A549 (cell line): ENCODE measurements at regions not wholly inside any gene's neighbourhood (a gene's known extent, or its start where the extent isn't known, plus 50 kb on each side); places are given as distances from the start of the nearest gene placed in this dataset.

Experiments used
- ATAC-seq, 2 experiments: fragments of 200-7000 bp in 1 of 2; fragments of >200 bp in 1 of 2; cut with Nextera tagmentation in 1 of 2; cut with Tn5 transposase in 1 of 2; 3 replicates each; pipeline versions ENCODE4 v1.8.0 to v1.9.1; 2018 to 2020; ENCODE audit warnings: mild to moderate bottlenecking in 1 of 2, moderate library complexity in 1 of 2
- CTCF ChIA-PET: fragments of 300-600 bp; sonication (Branson Sonifier 250); formaldehyde crosslinking; extraction: SDS; loops from one replicate; lab custom pipeline; 2021; ENCODE audit warnings: antibody characterized with exemption, inconsistent platforms; lab: Yijun Ruan, JAX
- POLR2A ChIA-PET: fragments of 350-600 bp; formaldehyde crosslinking; extraction: SDS; loops from one replicate; lab custom pipeline; 2021; ENCODE audit warnings: antibody characterized with exemption, inconsistent platforms; lab: Yijun Ruan, JAX
- DNase-seq, 2 experiments: peaks; one replicate each; pipeline versions ENCODE4 v3.0.0 to v3.0.0-alpha.2; 2011 to 2016; ENCODE audit warnings: low read depth in 1 of 2, low spot score in 1 of 2
- FAIRE-seq: peaks from 2 replicates; lab custom pipeline; 2011; peaks lifted over from hg19 to GRCh38; lab: Jason Lieb, UNC
- H3K27ac ChIP-seq, 2 experiments: fragments of >200 bp; sonication (Bioruptor Twin); formaldehyde crosslinking; 3 replicates each; pipeline ENCODE4 v1.5.1; 2016 to 2017
- H3K4me1 ChIP-seq: fragments of >200 bp; sonication (Bioruptor Twin); formaldehyde crosslinking; 3 replicates; pipeline ENCODE4 v1.6.1; 2016
- H3K4me2 ChIP-seq: fragments of >200 bp; sonication (Bioruptor Twin); formaldehyde crosslinking; 3 replicates; pipeline ENCODE4 v1.6.1; 2016
- H3K4me3 ChIP-seq: fragments of >200 bp; sonication (Bioruptor Twin); formaldehyde crosslinking; 3 replicates; pipeline ENCODE4 v1.5.1; 2016
- H3K9me3 ChIP-seq: fragments of >200 bp; sonication (Bioruptor Twin); formaldehyde crosslinking; 3 replicates; pipeline ENCODE4 v1.6.1; 2016
- BCL3 ChIP-seq: fragments of >200 bp; sonication (Bioruptor Twin); formaldehyde crosslinking; IDR thresholded peaks from 3 replicates; pipeline ENCODE4 v1.6.1; 2016
- BHLHE40 ChIP-seq: IDR thresholded peaks from 2 replicates; pipeline ENCODE4 v1.6.1; 2012; ENCODE audit warnings: low read depth, low read length, inconsistent platforms
- CBX8 ChIP-seq: fragments of 200-600 bp; sonication (generic); IDR thresholded peaks from 2 replicates; pipeline ENCODE4 v1.6.1; 2016
- CHD4 ChIP-seq: fragments of 200-600 bp; sonication (generic); IDR thresholded peaks from 2 replicates; pipeline ENCODE4 v1.6.1; 2016; ENCODE audit warnings: antibody characterized with exemption, mild to moderate bottlenecking, borderline replicate concordance
- EHMT2 ChIP-seq: fragments of 200-600 bp; sonication (generic); IDR thresholded peaks from 2 replicates; pipeline ENCODE4 v1.6.1; 2016; ENCODE audit warnings: antibody characterized with exemption, low read depth, mild to moderate bottlenecking, moderate library complexity
- FOSL2 ChIP-seq, 2 experiments: fragments of 450-650 bp in 1 of 2; fragments of >200 bp in 1 of 2; sonication (Bioruptor Twin) in 1 of 2; formaldehyde crosslinking; IDR thresholded peaks; 2 replicates each; pipeline versions ENCODE4 v1.5.0 to v1.6.1; 2016 to 2020; ENCODE audit warnings: mild to moderate bottlenecking in 1 of 2, moderate library complexity in 1 of 2
- GATA3 ChIP-seq: IDR thresholded peaks from 2 replicates; pipeline ENCODE4 v1.6.1; 2012; ENCODE audit warnings: borderline replicate concordance
- HDAC2 ChIP-seq: fragments of 200-600 bp; sonication (generic); IDR thresholded peaks from 2 replicates; pipeline ENCODE4 v1.6.1; 2016
- HES2 ChIP-seq: fragments of >200 bp; sonication (Bioruptor Twin); formaldehyde crosslinking; IDR thresholded peaks from 2 replicates; pipeline ENCODE4 v1.6.1; 2016
- HMGXB4 ChIP-seq: fragments of 250-450 bp; sonication (Bioruptor Pico); IDR thresholded peaks from 2 replicates; pipeline ENCODE4 v1.5.0; 2021; ENCODE audit warnings: mild to moderate bottlenecking, moderate library complexity, borderline replicate concordance
- HOXA7 ChIP-seq: fragments of 250-450 bp; sonication (Bioruptor Pico); IDR thresholded peaks from 2 replicates; pipeline ENCODE4 v1.5.0; 2020; ENCODE audit warnings: mild to moderate bottlenecking, moderate library complexity
- HOXB13 ChIP-seq: fragments of 250-450 bp; sonication (Bioruptor Pico); IDR thresholded peaks from 2 replicates; pipeline ENCODE4 v1.5.0; 2020; ENCODE audit warnings: low read depth, mild to moderate bottlenecking, moderate library complexity
- HOXB5 ChIP-seq: fragments of 250-450 bp; sonication (Bioruptor Pico); IDR thresholded peaks from 2 replicates; pipeline ENCODE4 v1.5.0; 2020; ENCODE audit warnings: mild to moderate bottlenecking, moderate library complexity
- KDM1A ChIP-seq: fragments of 200-600 bp; sonication (generic); IDR thresholded peaks from 2 replicates; pipeline ENCODE4 v1.6.1; 2016; ENCODE audit warnings: low read depth, mild to moderate bottlenecking
- MAFK ChIP-seq: fragments of 450-650 bp; IDR thresholded peaks from 2 replicates; pipeline ENCODE4 v1.6.1; 2014; ENCODE audit not compliant: partially characterized antibody
- MAZ ChIP-seq: fragments of 150-350 bp; IDR thresholded peaks from 2 replicates; pipeline ENCODE4 v1.6.1; 2014; ENCODE audit warnings: antibody characterized with exemption, low read depth, low read length, borderline replicate concordance
- NPAS2 ChIP-seq: fragments of 250-450 bp; sonication (Bioruptor Pico); IDR thresholded peaks from 2 replicates; pipeline ENCODE4 v1.8.0; 2022; ENCODE audit warnings: mild to moderate bottlenecking, moderate library complexity, borderline replicate concordance
- POLR2A ChIP-seq: IDR thresholded peaks from 2 replicates; pipeline ENCODE4 v1.6.1; 2012; ENCODE audit warnings: mild to moderate bottlenecking, low read length
- POLR2AphosphoS2 ChIP-seq: conservative IDR thresholded peaks from 2 replicates; pipeline ENCODE4 v1.6.1; 2012; ENCODE audit warnings: low read length, improper control_type of control experiment, inconsistent platforms
- RAD21 ChIP-seq, 2 experiments: fragments of >200 bp in 1 of 2; sonication (Bioruptor Twin) in 1 of 2; formaldehyde crosslinking in 1 of 2; IDR thresholded peaks in 1 of 2; conservative IDR thresholded peaks in 1 of 2; 2 replicates in 1 of 2; 3 replicates in 1 of 2; pipeline ENCODE4 v1.6.1; 2012 to 2018; ENCODE audit warnings: inconsistent platforms in 1 of 2
- RCOR1 ChIP-seq: fragments of 150-350 bp; IDR thresholded peaks from 2 replicates; pipeline ENCODE4 v1.6.1; 2014; ENCODE audit warnings: antibody characterized with exemption, low read length, low read depth
- RNF2 ChIP-seq: fragments of 200-600 bp; sonication (generic); IDR thresholded peaks from 2 replicates; pipeline ENCODE4 v1.6.1; 2016; ENCODE audit warnings: low read depth, mild to moderate bottlenecking, antibody characterized with exemption, moderate library complexity, borderline replicate concordance
- SMC3 ChIP-seq: fragments of >200 bp; sonication (Bioruptor Twin); formaldehyde crosslinking; IDR thresholded peaks from 3 replicates; pipeline ENCODE4 v1.6.1; 2018; ENCODE audit warnings: inconsistent platforms
- TP53 ChIP-seq: fragments of 250-450 bp; sonication (Bioruptor Pico); IDR thresholded peaks from 2 replicates; pipeline ENCODE4 v1.5.0; 2021; ENCODE audit warnings: mild to moderate bottlenecking, moderate library complexity
- ZNF302 ChIP-seq: fragments of 250-450 bp; sonication (Bioruptor Pico); IDR thresholded peaks from 2 replicates; pipeline ENCODE4 v1.9.0; 2021; ENCODE audit warnings: inconsistent platforms, mild to moderate bottlenecking, moderate library complexity
- WGBS: methylation state at CpG from one replicate; pipeline ENCODE4 v1.1.6; 2017; ENCODE audit errors: missing lambda C conversion rate; 5-methylcytosine and 5-hydroxymethylcytosine counted together
- TF ChIP-seq, protein P1 (sequence below): fragments of >200 bp; sonication (Bioruptor Twin); formaldehyde crosslinking; IDR thresholded peaks from 3 replicates; pipeline ENCODE4 v1.5.1; 2016

GRCh38 chr6:133033263-133033662, 207.9 kb upstream of the EYA4 start:
- TF ChIP-seq KDM1A (no peak), HMGXB4 (CRISPR knock-in tag) (no peak), CBX8 (no peak), MAZ (no peak), HOXA7 (CRISPR knock-in tag) (no peak), RCOR1 (no peak), TP53 (no peak), EHMT2 (no peak), POLR2A (no peak), HOXB5 (CRISPR knock-in tag) (no peak), GATA3 (no peak), BCL3 (no peak), MAFK (no peak), BHLHE40 (no peak), ZNF302 (CRISPR knock-in tag) (no peak), HES2 (no peak), NPAS2 (CRISPR knock-in tag) (no peak)
- ATAC-seq: no peak
- ChIA-PET CTCF (interaction anchor here (1.6 kb wide), 1 partner anchor 18 kb away, joined by 3 read pairs; no protein-coding TSS in a partner anchor), POLR2A (no interaction called here)
- no peak for FAIRE-seq
- H3K4me1 ChIP-seq: peaks cover 16% of the 10 kb centered on the region; the same call in 1 of the 3 replicates
- H3K4me2 ChIP-seq: no peak overlapping the region
- no peaks in the 10 kb centered on the region for H3K9me3 ChIP-seq
- H3K4me3 ChIP-seq: no peak overlapping the region
- DNase-seq: no peak
- 87% methylated on average over 4 of the region's 4 CpGs for WGBS
- H3K27ac ChIP-seq: no peak overlapping the region

DNA sequence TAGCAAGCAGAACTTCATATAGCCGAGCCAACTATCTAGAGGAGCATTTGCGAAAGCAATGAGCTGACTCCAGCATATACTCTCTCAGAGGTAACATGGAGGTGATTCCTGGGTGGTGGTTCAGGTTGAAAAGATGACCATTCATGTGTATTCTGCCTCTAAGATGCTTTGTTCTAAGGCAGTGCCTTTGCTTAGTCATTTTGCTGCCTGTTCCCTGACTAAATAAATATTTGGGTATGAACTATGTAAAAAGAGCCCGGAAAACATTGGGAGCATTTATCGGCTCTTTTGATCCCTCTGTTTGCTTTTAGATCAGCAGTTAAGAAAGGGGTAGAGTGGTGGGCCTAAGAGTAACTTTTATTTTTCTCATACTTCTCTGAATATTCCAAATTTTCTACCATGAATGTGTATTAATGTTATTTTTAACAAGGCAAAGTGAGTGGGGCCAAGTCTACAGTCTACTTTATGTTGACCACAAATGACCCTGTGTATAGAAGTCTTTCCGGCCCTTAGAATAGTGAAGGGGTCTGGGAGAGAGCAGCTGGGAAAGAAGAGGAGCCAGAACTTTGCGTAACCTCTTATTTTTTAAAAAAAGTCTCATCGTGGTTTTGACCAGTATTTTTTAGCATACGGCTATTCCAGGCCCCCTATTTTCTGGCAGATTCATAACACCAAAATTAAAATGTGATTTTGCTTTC, 206.5 kb upstream of the EYA4 start:
- H3K4me3 ChIP-seq: no peak overlapping the region
- DNase-seq: peak in 1 of 2 experiments; percentile 30
- FAIRE-seq: no peak
- H3K4me1 ChIP-seq: peaks cover 16% of the 10 kb centered on the region; the same call in 1 of the 3 replicates
- TF ChIP-seq CHD4: no peak
- TF ChIP-seq MAFK: peak; percentile 14
- TF ChIP-seq, all 56 proteins: peak for 1
- Histone ChIP-seq H3K9me3 (no peaks in the 10 kb centered on the region), H3K27ac (peak overlapping the region; percentile 38 to 45; a peak in 2 of 6 replicates), H3K4me2 (peak overlapping the region; percentile 43)
- POLR2A ChIA-PET: no interaction called here
- 41% methylated on average over 8 of the region's 8 CpGs for WGBS
- ATAC-seq: peak in 1 of 2 experiments; percentile 47; a peak in 2 of 6 replicates
- CTCF ChIA-PET: interaction anchor here (1.1 kb wide), 1 partner anchor 21 kb away, joined by 3 read pairs; no protein-coding TSS in a partner anchor

- WGBS: 65% methylated on average over 3 of the region's 3 CpGs
- peak; percentile 70 to 75; a peak in 4 of 6 replicates for ATAC-seq
- ChIA-PET CTCF (interaction anchor here (0.6 to 2.0 kb wide), 7 partner anchors 12 to 123 kb away, joined by 3 to 12 read pairs (median 3); no protein-coding TSS in a partner anchor), POLR2A (no interaction called here)
- Histone ChIP-seq H3K27ac (no peak overlapping the region), H3K4me3 (no peak overlapping the region), H3K4me1 (peaks cover 2% of the 10 kb centered on the region; the same call in 1 of the 3 replicates), H3K4me2 (no peak overlapping the region), H3K9me3 (no peaks in the 10 kb centered on the region)
- DNase-seq: peak; percentile 4 to 34
- FAIRE-seq: no peak
- TF ChIP-seq RNF2 (no peak), FOSL2 (IDR thresholded peaks at IDR 0.05) (no peak), FOSL2 (CRISPR knock-in tag; IDR thresholded peaks at IDR 0.05) (no peak), NPAS2 (CRISPR knock-in tag) (no peak), SMC3 (peak; percentile 64), RAD21 (conservative IDR thresholded peaks at IDR 0.05 in 1 of 2, IDR thresholded peaks at IDR 0.05 in 1 of 2) (peak; percentile 32 to 34; a peak in 4 of 5 replicates), HOXB13 (no peak), POLR2AphosphoS2 (no peak), HDAC2 (no peak)
- TF ChIP-seq, protein P1, sequence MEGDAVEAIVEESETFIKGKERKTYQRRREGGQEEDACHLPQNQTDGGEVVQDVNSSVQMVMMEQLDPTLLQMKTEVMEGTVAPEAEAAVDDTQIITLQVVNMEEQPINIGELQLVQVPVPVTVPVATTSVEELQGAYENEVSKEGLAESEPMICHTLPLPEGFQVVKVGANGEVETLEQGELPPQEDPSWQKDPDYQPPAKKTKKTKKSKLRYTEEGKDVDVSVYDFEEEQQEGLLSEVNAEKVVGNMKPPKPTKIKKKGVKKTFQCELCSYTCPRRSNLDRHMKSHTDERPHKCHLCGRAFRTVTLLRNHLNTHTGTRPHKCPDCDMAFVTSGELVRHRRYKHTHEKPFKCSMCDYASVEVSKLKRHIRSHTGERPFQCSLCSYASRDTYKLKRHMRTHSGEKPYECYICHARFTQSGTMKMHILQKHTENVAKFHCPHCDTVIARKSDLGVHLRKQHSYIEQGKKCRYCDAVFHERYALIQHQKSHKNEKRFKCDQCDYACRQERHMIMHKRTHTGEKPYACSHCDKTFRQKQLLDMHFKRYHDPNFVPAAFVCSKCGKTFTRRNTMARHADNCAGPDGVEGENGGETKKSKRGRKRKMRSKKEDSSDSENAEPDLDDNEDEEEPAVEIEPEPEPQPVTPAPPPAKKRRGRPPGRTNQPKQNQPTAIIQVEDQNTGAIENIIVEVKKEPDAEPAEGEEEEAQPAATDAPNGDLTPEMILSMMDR: peak; percentile 47
These were observed 200.9 kb upstream of the EYA4 start for GRCh38 chr6:133040094-133040802.
